C4-2B (cell line): ENCODE measurements at regions not wholly inside any gene's neighbourhood (a gene's known extent, or its start where the extent isn't known, plus 50 kb on each side); places are given as distances from the start of the nearest gene placed in this dataset.

ENCODE experiments used
- ZFX ChIP-seq: fragments of 450-650 bp; IDR thresholded peaks from 2 replicates; pipeline ENCODE4 v1.6.1; 2017
- TF ChIP-seq, protein P1 (sequence below): fragments of 450-650 bp; conservative IDR thresholded peaks from 2 replicates; pipeline ENCODE4 v1.5.1; 2017; ENCODE audit warnings: mild to moderate bottlenecking

DNA sequence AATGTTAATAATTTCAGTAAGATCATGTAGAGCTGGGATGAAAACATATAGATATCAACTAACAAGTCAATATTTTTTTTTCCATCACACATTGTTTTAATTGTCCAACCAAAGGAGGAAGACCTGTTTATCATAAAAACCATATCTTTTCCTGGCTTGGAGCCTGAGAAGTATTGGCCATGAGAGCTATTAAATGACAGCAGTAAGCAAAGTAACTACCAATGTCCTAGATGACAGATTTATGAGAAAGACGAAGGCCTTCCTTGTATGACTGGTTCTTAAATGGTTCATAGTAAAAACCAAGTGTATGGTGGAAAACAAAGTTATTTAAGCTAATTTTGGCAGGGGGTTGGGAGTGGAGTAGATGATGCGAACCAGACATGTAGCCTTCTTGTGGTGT lies 1147.1 kb upstream of the TENM4 start:
- TF ChIP-seq, protein P1, sequence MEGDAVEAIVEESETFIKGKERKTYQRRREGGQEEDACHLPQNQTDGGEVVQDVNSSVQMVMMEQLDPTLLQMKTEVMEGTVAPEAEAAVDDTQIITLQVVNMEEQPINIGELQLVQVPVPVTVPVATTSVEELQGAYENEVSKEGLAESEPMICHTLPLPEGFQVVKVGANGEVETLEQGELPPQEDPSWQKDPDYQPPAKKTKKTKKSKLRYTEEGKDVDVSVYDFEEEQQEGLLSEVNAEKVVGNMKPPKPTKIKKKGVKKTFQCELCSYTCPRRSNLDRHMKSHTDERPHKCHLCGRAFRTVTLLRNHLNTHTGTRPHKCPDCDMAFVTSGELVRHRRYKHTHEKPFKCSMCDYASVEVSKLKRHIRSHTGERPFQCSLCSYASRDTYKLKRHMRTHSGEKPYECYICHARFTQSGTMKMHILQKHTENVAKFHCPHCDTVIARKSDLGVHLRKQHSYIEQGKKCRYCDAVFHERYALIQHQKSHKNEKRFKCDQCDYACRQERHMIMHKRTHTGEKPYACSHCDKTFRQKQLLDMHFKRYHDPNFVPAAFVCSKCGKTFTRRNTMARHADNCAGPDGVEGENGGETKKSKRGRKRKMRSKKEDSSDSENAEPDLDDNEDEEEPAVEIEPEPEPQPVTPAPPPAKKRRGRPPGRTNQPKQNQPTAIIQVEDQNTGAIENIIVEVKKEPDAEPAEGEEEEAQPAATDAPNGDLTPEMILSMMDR = no peak
- no peak for TF ChIP-seq ZFX
